HG02759 (cell line): ENCODE measurements at regions not wholly inside any gene's neighbourhood (a gene's known extent, or its start where the extent isn't known, plus 50 kb on each side); places are given as distances from the start of the nearest gene placed in this dataset.
A peak's percentile ranks its signal among the peaks of the same experiment; 100 is the strongest.
"Not testable (repeated sequence)": the region's sequence is repeated elsewhere in the genome, so short reads cannot be mapped to it uniquely, and the experiment has no call there.

Experiments
- ATAC-seq: cut with Tn5 transposase; IDR thresholded peaks from one replicate; pipeline ENCODE4 v1.9.1; 2021; ENCODE audit warnings: mild to moderate bottlenecking, moderate library complexity; ENCODE audit not compliant: unreplicated experiment

- ATAC-seq: not testable (repeated sequence)
These were observed 1796.7 kb upstream of the PCDH10 start for GRCh38 chr4:131352371-131352770.

DNA sequence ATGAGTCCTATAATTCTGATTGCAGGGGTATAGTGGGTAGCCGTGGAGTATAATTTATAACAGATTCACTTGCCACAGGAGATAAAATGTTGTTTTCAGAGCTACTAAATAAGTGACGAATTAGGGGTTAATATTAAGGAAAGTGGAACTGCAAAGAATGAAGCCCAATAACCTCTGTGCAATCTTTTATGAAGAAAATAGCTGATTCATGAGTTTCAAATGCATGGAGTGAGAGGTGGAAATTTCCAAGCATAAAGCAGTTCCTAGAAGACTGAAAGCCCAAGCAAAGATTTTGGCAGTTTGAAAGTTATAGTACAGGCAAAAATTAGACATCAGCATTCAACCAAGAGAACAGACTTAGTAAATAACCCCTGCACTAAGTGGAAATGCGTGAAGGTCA lies 1782.4 kb upstream of the PCDH10 start:
- no peak for ATAC-seq

- ATAC-seq: no peak
These were observed 1781.7 kb upstream of the PCDH10 start for GRCh38 chr4:131367441-131367840.

- ATAC-seq: no peak
These were observed 1778.2 kb upstream of the PCDH10 start for GRCh38 chr4:131370846-131371245.

- ATAC-seq: no peak
These were observed 1768.0 kb upstream of the PCDH10 start for GRCh38 chr4:131381055-131381454.

DNA sequence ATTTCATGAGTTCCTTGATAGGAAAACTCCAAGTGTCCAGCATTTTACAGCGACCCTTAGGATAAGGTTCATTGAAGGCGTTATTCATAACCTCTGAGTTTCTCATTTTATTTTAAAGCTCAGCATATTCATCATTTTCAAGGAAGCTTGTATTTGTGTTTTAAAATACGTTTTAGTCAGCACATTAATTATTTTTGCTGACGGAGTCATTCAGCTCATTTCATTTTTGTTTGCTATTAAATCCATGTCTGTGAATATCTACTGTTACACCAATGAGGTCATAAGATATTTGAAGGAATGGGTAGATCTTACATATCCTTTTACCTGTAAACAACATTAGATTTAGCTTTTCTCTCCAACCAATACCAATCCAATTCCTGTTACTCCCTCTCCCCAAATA lies 1766.3 kb upstream of the PCDH10 start:
- no peak for ATAC-seq

DNA sequence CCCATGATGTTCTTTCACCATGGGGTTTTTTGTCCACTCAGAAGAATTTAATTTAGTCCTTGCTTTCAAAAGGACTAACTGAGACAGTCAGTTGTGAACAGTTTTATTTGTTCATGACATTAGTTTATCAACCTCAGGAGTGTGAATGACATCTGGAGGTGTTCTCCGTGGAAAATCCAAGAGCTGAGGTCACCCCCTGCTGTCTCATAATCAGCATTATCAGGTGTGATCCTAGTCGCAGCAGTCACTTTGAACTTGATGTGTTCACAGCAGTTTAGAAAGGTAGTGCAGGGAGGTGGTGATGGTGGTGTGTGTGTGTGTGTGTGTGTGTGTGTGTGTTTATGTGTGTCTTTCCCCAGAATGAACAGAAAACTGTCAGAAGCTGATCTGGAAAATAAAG lies 1760.8 kb upstream of the PCDH10 start:
- ATAC-seq: no peak

- ATAC-seq: no peak
These were observed 1741.0 kb upstream of the PCDH10 start for GRCh38 chr4:131408102-131408501.

DNA sequence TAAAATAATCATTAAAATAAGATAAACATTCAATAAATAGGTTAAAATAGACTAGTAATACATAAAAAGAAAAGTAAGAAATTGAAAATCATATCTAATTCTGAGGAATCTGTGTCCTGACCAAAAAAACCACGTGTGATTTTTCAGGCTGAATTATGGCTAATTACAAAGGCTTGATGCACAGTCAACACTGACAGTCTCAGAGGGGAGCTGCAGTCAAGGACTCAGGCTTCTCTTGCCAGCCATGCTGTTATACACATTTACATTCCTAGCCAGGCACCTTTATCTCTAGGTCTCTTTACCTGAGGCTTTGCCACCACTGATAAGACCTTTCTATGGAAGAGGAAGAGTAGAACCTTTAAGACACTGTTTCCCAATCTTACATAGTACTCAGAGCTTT lies 1737.7 kb upstream of the PCDH10 start:
- no peak for ATAC-seq

GRCh38 chr4:131419147-131419546 lies 1729.9 kb upstream of the PCDH10 start:
- ATAC-seq: no peak

DNA sequence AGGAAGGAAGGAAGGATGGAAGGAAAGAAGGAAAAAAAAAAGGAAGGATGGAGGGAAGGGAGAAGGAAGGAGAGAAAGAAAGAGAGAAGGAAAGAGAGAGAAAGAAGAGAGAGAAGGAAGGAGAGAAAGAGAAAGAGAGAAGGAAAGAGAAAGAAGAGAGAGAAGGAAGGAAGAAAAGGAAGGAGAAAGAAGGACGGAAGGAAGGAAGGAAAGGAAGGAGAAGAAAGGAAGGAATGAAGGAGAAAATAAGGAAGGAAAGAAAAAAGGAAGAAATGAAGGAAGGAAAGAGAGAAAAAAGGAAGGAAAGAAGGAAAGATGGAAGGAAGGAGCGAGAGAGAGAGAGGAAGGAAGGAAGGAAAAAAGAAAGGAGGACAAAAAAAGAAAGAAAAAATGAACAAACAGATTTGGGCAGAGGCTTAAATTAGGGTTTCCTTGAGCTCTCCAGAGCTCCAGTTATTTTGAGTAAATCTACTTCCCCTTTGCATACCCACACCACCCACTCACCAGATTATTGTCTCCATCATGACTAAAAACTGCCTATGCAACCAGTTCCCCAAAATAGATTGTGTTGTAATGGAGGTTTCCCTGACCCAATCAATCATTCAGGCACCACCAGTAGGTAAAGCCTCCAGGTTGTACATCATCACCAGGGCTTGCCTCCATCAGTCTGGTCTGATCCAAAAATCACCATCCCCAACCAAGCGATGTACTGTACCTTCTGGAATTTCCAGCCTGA lies 1722.9 kb upstream of the PCDH10 start:
- ATAC-seq: peak; percentile 57

GRCh38 chr4:131427000-131427399 lies 1722.1 kb upstream of the PCDH10 start:
- ATAC-seq: no peak

DNA sequence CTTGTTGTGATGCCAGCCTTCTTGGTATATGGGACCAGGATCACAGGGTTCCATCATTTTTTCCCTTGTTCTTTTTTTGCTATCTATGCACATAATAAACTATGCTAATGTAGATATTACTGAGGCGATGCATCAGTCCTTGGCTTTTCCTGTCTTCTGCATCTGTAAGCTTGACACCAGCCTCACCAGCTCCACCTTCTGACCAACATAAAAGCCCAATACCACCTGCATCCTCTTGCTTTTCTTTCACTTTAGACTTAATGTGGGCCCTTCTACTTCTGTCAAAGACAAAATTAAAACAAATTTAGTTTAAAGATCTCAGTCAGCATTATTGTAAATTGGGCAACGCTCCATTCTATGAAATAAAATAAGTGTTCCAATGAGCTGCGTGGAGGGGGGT lies 1718.8 kb upstream of the PCDH10 start:
- no peak for ATAC-seq

DNA sequence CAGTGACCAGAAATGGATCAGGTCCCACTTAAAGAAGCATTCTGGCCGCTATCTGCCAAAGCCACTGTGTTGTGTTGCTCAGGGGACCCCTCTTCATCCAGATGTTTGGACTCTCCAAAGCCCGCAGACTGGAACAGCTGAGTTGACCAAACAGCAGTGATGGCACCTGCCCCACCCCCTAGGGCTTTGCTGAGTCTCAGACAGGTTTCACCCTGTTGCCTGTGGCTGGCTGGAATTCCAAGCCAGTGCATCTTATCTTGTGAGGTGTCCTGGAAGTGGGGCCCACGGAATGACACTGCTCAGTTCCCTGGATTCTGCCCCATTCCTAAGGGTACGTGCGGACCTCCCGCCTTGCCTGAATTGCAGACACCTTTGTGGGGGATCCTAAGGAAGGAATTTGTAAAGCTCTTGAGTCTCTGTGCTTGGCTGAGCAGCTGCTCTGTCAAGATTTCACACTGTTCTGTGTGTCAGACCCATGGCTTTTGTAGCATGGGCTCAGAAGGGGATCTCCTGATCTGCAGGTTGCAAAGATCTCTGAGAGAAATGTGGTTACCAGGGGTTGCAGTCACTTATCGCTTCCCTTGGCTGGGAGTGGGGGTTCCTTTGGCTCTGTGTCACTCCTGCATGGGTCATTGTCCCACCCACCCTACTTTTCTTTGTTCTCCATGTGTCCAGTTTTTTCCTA lies 1707.9 kb upstream of the PCDH10 start:
- ATAC-seq: no peak

DNA sequence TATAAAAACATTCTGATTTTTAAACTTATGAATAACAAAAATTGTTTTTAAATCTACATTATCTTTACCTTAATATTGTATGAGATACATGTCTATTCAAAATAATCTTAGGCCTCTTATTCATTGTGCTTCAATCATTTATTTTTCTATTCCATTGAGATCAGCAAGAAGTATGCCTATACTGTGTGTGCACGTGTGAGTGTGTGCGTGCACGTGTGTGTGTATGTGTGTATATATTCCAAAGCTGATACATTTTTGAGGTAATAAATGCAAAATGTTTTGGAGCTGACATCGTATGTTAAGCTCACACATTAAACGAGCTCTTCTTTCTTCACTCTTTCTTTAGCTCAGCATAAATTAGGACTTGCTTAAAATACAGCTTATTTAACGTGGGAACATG lies 1701.2 kb upstream of the PCDH10 start:
- ATAC-seq: no peak

DNA sequence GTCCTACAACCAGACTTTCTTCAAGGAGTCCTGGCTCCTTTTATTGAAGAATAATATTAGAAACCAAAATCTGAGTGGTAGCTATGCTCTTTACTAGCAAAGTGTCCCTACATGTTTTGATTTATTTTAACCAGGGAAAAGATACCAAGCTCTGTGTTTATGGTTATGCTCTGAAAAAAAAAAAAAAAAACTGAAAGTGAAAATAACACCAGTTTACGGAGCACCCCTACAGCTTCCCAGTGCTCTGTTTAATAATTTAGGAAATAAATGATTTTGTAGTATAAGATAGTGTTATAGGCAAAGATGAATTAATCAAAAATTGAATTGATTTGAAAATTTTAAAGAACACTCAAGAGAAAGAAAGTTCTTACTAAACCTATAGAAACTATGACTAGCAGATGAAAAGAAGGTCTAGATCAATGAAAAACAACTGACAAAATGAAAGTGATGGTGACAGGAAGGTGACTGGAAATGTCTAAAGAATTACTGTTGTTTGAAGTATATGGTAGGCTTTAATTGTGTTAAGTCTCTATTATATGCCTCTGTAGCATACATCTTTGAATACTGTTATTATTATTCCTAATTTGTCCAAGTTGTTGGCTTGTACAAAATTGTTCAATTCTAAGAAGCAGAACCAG lies 1698.4 kb upstream of the PCDH10 start:
- ATAC-seq: no peak

GRCh38 chr4:131459430-131460101 lies 1689.5 kb upstream of the PCDH10 start:
- no peak for ATAC-seq

DNA sequence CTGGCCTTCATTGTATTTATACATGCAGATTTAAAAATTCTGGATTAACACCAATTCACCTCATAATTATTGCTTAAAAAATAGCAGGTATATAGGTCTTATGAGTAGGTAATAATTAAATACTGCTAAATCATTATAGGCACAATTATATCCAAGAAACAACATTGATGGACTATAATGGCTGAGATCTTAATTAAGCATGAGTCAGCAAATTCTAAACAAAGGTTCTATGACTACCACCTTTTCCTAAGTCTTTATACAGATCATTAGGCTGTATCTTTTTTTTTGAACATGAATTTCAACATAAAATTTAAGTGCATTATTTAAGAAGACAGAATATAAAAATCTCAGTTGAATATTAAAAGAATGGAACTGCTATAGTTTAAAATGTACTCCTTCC lies 1678.7 kb upstream of the PCDH10 start:
- no peak for ATAC-seq

- ATAC-seq: no peak
These were observed 1660.3 kb upstream of the PCDH10 start for GRCh38 chr4:131488772-131489171.

DNA sequence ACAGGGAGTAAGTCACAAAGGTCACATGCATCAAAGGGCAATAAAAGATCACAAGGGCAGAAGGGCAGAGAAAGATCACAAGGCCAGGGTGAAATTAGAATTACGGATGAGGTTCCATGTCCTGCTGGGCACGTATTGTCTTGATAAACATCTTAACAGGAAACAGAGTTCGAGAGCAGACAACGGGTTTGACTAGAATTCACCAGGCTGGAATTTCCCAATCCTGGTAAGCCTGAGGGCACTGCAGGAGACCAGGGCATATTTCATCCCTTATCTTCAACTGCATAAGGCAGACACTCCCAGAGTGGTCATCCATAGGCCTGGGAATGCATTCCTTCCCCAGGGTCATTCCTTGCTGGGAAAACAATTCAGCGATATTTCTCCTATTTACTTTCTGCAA lies 1652.9 kb upstream of the PCDH10 start:
- not testable (repeated sequence) for ATAC-seq

GRCh38 chr4:131499141-131499873 lies 1649.8 kb upstream of the PCDH10 start:
- no peak for ATAC-seq
